H1 (cell line): ENCODE measurements at regions not wholly inside any gene's neighbourhood (a gene's known extent, or its start where the extent isn't known, plus 50 kb on each side); places are given as distances from the start of the nearest gene placed in this dataset.
A peak's percentile ranks its signal among the peaks of the same experiment; 100 is the strongest.

Source experiments
- CTCF ChIA-PET: fragments of 300-600 bp; sonication (Branson Sonifier 250); formaldehyde crosslinking; loops from one replicate; lab custom pipeline; 2021; ENCODE audit not compliant: partially characterized antibody; lab: Charles Lee
- POLR2A ChIA-PET: fragments of 300-600 bp; sonication (Branson Sonifier 250); formaldehyde crosslinking; loops from one replicate; lab custom pipeline; 2021; ENCODE audit warnings: inconsistent platforms; ENCODE audit not compliant: partially characterized antibody; lab: Charles Lee
- DNase-seq, 2 experiments: peaks; one replicate each; pipeline versions ENCODE4 v3.0.0 to v3.0.0-alpha.2; 2010 to 2022; ENCODE audit warnings: low spot score in 2 of 2, low read depth in 1 of 2, mixed read lengths in 1 of 2
- FAIRE-seq: peaks from 2 replicates; lab custom pipeline; 2011; peaks lifted over from hg19 to GRCh38; lab: Jason Lieb, UNC
- H2AFZ ChIP-seq: 2 replicates; pipeline ENCODE4 v1.8.1; 2012; ENCODE audit warnings: low read length, inconsistent platforms
- H2AK5ac ChIP-seq: 2 replicates; pipeline ENCODE4 v1.6.1; 2013; ENCODE audit warnings: low read depth, low read length
- H2BK120ac ChIP-seq: replicated peaks from 2 replicates; pipeline ENCODE3; 2013; ENCODE audit warnings: low read depth, low read length, inconsistent platforms
- H2BK12ac ChIP-seq: 2 replicates; pipeline ENCODE4 v1.6.1; 2013; ENCODE audit warnings: low read depth, low read length
- H2BK15ac ChIP-seq: 2 replicates; pipeline ENCODE4 v1.6.1; 2013; ENCODE audit warnings: low read length
- H2BK20ac ChIP-seq: 2 replicates; pipeline ENCODE4 v1.6.1; 2013; ENCODE audit warnings: low read length
- H2BK5ac ChIP-seq: 2 replicates; pipeline ENCODE4 v1.6.1; 2013; ENCODE audit warnings: low read depth, low read length
- H3K14ac ChIP-seq: 2 replicates; pipeline ENCODE4 v1.6.1; 2013; ENCODE audit warnings: inconsistent platforms; ENCODE audit not compliant: insufficient read length
- H3K18ac ChIP-seq: 2 replicates; pipeline ENCODE4 v1.6.1; 2013; ENCODE audit warnings: low read length; ENCODE audit errors: extremely low read depth
- H3K23ac ChIP-seq: 2 replicates; pipeline ENCODE4 v1.6.1; 2013; ENCODE audit warnings: inconsistent platforms; ENCODE audit not compliant: insufficient read length
- H3K23me2 ChIP-seq: 2 replicates; pipeline ENCODE4 v1.6.1; 2013; ENCODE audit warnings: low read depth, low read length
- H3K27ac ChIP-seq: 2 replicates; pipeline ENCODE4 v1.6.1; 2011; ENCODE audit warnings: low read depth, low read length, inconsistent platforms
- H3K27me3 ChIP-seq, 4 experiments: replicated peaks in 1 of 4; 1 replicate in 1 of 4; 2 replicates in 3 of 4; pipeline versions ENCODE4 v1.6.1 to v1.8.1; 2011 to 2013; ENCODE audit warnings: low read length in 3 of 4, mild to moderate bottlenecking in 3 of 4, inconsistent platforms in 2 of 4, mixed read lengths in 2 of 4, moderate library complexity in 1 of 4; ENCODE audit not compliant: control insufficient read depth in 3 of 4, insufficient read depth in 3 of 4; ENCODE audit errors: extremely low read depth in 1 of 4
- H3K36me3 ChIP-seq, 4 experiments: 2 replicates each; pipeline versions ENCODE4 v1.6.1 to v1.8.1; 2011 to 2013; ENCODE audit warnings: mild to moderate bottlenecking in 4 of 4, low read length in 3 of 4, moderate library complexity in 2 of 4, control low read depth in 1 of 4, inconsistent platforms in 1 of 4; ENCODE audit not compliant: insufficient read depth in 4 of 4, control insufficient read depth in 2 of 4
- H3K4ac ChIP-seq: replicated peaks from 2 replicates; pipeline ENCODE3; 2013; ENCODE audit warnings: low read length, low read depth, mixed read lengths, inconsistent platforms; ENCODE audit not compliant: insufficient read length
- H3K4me1 ChIP-seq, 4 experiments: replicated peaks in 1 of 4; 1 replicate in 1 of 4; 2 replicates in 3 of 4; pipeline versions ENCODE4 v1.6.1 to v1.8.1; 2011 to 2013; ENCODE audit warnings: low read length in 3 of 4, inconsistent platforms in 2 of 4, mixed read lengths in 1 of 4; ENCODE audit not compliant: insufficient read depth in 4 of 4, control insufficient read depth in 3 of 4
- H3K4me2 ChIP-seq, 2 experiments: 2 replicates each; pipeline versions ENCODE4 v1.6.1 to v1.8.1; 2011 to 2013; ENCODE audit warnings: low read depth in 2 of 2, low read length in 2 of 2, control low read depth in 1 of 2, inconsistent platforms in 1 of 2, mild to moderate bottlenecking in 1 of 2; ENCODE audit not compliant: insufficient read depth in 1 of 2
- H3K4me3 ChIP-seq, 4 experiments: fragments of 200-600, 300-600 bp in 1 of 4; sonication (generic), shearing (Covaris generic), sonication (Bioruptor Twin) in 1 of 4; 2 replicates each; pipeline versions ENCODE4 v1.5.1 to v1.8.1; 2011 to 2016; ENCODE audit warnings: low read length in 4 of 4, low read depth in 3 of 4, control low read depth in 2 of 4, inconsistent platforms in 2 of 4, mild to moderate bottlenecking in 2 of 4, mixed read lengths in 1 of 4, moderate library complexity in 1 of 4; ENCODE audit not compliant: insufficient read depth in 2 of 4; ENCODE audit errors: extremely low read depth in 1 of 4
- H3K56ac ChIP-seq: replicated peaks from 2 replicates; pipeline ENCODE3; 2013; ENCODE audit warnings: low read depth, mild to moderate bottlenecking, mixed read lengths, low read length, inconsistent platforms; ENCODE audit not compliant: insufficient read length
- H3K79me1 ChIP-seq: 2 replicates; pipeline ENCODE4 v1.6.1; 2013; ENCODE audit warnings: low read depth, low read length, control low read depth
- H3K79me2 ChIP-seq, 2 experiments: 2 replicates each; pipeline versions ENCODE4 v1.6.1 to v1.8.1; 2012 to 2013; ENCODE audit warnings: low read length in 2 of 2, mild to moderate bottlenecking in 2 of 2, inconsistent platforms in 1 of 2; ENCODE audit not compliant: insufficient read depth in 2 of 2, control insufficient read depth in 1 of 2
- H3K9ac ChIP-seq, 4 experiments: replicated peaks in 1 of 4; 1 replicate in 1 of 4; 2 replicates in 3 of 4; pipeline versions ENCODE4 v1.6.1 to v1.8.1; 2011 to 2013; ENCODE audit warnings: low read depth in 3 of 4, low read length in 3 of 4, control low read depth in 2 of 4, mild to moderate bottlenecking in 2 of 4, moderate library complexity in 2 of 4, inconsistent platforms in 1 of 4; ENCODE audit errors: extremely low read depth in 1 of 4
- H3K9me3 ChIP-seq, 2 experiments: 2 replicates each; pipeline versions ENCODE4 v1.6.1 to v1.8.1; 2012 to 2013; ENCODE audit warnings: mild to moderate bottlenecking in 2 of 2, moderate library complexity in 2 of 2, control low read depth in 1 of 2, inconsistent platforms in 1 of 2, low read depth in 1 of 2, low read length in 1 of 2, mixed read lengths in 1 of 2; ENCODE audit not compliant: insufficient read depth in 2 of 2
- H4K20me1 ChIP-seq, 2 experiments: replicated peaks in 1 of 2; 2 replicates each; pipeline versions ENCODE3 to v1.8.1; 2011 to 2013; ENCODE audit warnings: inconsistent platforms in 2 of 2, low read length in 2 of 2, mild to moderate bottlenecking in 1 of 2; ENCODE audit not compliant: insufficient read depth in 2 of 2, control insufficient read depth in 1 of 2
- H4K5ac ChIP-seq: 2 replicates; pipeline ENCODE4 v1.6.1; 2013; ENCODE audit warnings: low read length, low read depth, mixed read lengths, inconsistent platforms; ENCODE audit not compliant: insufficient read length
- H4K8ac ChIP-seq: 2 replicates; pipeline ENCODE4 v1.8.0; 2013; ENCODE audit warnings: mild to moderate bottlenecking, moderate library complexity, low read length, inconsistent platforms; ENCODE audit not compliant: insufficient read depth; ENCODE audit errors: extremely low read depth
- H4K91ac ChIP-seq: replicated peaks from 2 replicates; pipeline ENCODE3; 2013; ENCODE audit warnings: low read length, mixed read lengths, inconsistent platforms; ENCODE audit not compliant: insufficient read length
- CBX5 ChIP-seq: fragments of 300-800, 300-1000 bp; sonication (generic); IDR thresholded peaks from 2 replicates; pipeline ENCODE4 v1.7.1; 2016; ENCODE audit warnings: antibody characterized with exemption, low read length, low read depth
- CTBP2 ChIP-seq: IDR thresholded peaks from 2 replicates; pipeline ENCODE4 v1.7.0; 2011; ENCODE audit warnings: borderline replicate concordance, mild to moderate bottlenecking, moderate library complexity, mixed read lengths, low read length; ENCODE audit not compliant: insufficient read depth, insufficient read length
- EGR1 ChIP-seq: IDR thresholded peaks from 2 replicates; pipeline ENCODE4 v1.6.1; 2011; ENCODE audit warnings: low read depth, low read length, borderline replicate concordance
- FOSL1 ChIP-seq: IDR thresholded peaks from 2 replicates; pipeline ENCODE4 v1.6.1; 2011; ENCODE audit warnings: mild to moderate bottlenecking, low read depth, low read length, moderate library complexity; ENCODE audit not compliant: insufficient read depth
- GABPA ChIP-seq: IDR thresholded peaks from 2 replicates; pipeline ENCODE4 v1.6.1; 2011; ENCODE audit warnings: mild to moderate bottlenecking, low read length, moderate library complexity, borderline replicate concordance; ENCODE audit not compliant: insufficient read depth
- HDAC2 ChIP-seq, 2 experiments: fragments of 300-600 bp in 1 of 2; sonication (generic) in 1 of 2; IDR thresholded peaks; 2 replicates each; pipeline ENCODE4 v1.6.1; 2011 to 2012; ENCODE audit warnings: low read depth in 2 of 2, low read length in 2 of 2, mild to moderate bottlenecking in 2 of 2, moderate library complexity in 2 of 2, borderline replicate concordance in 1 of 2, inconsistent platforms in 1 of 2
- POLR2A ChIP-seq, 2 experiments: IDR thresholded peaks; 1 replicate in 1 of 2; 2 replicates in 1 of 2; pipeline ENCODE4 v1.6.1; 2011; ENCODE audit warnings: low read depth in 2 of 2, low read length in 2 of 2, mild to moderate bottlenecking in 2 of 2; ENCODE audit errors: control extremely low read depth in 1 of 2
- RBBP5 ChIP-seq: IDR thresholded peaks from 2 replicates; pipeline ENCODE4 v1.7.1; 2012; ENCODE audit warnings: low read depth, mild to moderate bottlenecking, inconsistent platforms, low read length, moderate library complexity, borderline replicate concordance
- SAP30 ChIP-seq: fragments of 300-600 bp; sonication (generic); IDR thresholded peaks from 2 replicates; pipeline ENCODE4 v1.7.1; 2012; ENCODE audit warnings: low read length, moderate library complexity, mild to moderate bottlenecking, inconsistent platforms; ENCODE audit not compliant: insufficient read depth, insufficient replicate concordance
- SIN3A ChIP-seq, 2 experiments: IDR thresholded peaks in 1 of 2; conservative IDR thresholded peaks in 1 of 2; 2 replicates each; pipeline ENCODE4 v1.6.1; 2011 to 2012; ENCODE audit warnings: low read length in 2 of 2, improper control_type of control experiment in 1 of 2, low read depth in 1 of 2, mild to moderate bottlenecking in 1 of 2
- SIX5 ChIP-seq: IDR thresholded peaks from 2 replicates; pipeline ENCODE4 v1.6.1; 2011; ENCODE audit warnings: mild to moderate bottlenecking, low read depth, low read length
- YY1 ChIP-seq: IDR thresholded peaks from 2 replicates; pipeline ENCODE4 v1.6.1; 2011; ENCODE audit warnings: low read depth, mild to moderate bottlenecking, low read length
- WGBS, 2 experiments: shearing (Covaris generic) in 1 of 2; methylation state at CpG; one replicate each; pipeline versions ENCODE4 v1.1.6 to v1.1.7; 2013 to 2015; ENCODE audit warnings: low lambda C conversion rate in 2 of 2, mixed read lengths in 2 of 2, inconsistent platforms in 1 of 2, low coverage in 1 of 2, missing lambda C conversion rate in 1 of 2; ENCODE audit not compliant: insufficient replicate concordance in 2 of 2, insufficient coverage in 1 of 2, insufficient read length in 1 of 2; ENCODE audit errors: extremely low coverage in 1 of 2, missing lambda C conversion rate in 1 of 2; 5-methylcytosine and 5-hydroxymethylcytosine counted together
- TF ChIP-seq, protein P1 (sequence below): IDR thresholded peaks from 2 replicates; pipeline ENCODE4 v1.6.1; 2011; ENCODE audit warnings: low read length, improper control_type of control experiment

DNA sequence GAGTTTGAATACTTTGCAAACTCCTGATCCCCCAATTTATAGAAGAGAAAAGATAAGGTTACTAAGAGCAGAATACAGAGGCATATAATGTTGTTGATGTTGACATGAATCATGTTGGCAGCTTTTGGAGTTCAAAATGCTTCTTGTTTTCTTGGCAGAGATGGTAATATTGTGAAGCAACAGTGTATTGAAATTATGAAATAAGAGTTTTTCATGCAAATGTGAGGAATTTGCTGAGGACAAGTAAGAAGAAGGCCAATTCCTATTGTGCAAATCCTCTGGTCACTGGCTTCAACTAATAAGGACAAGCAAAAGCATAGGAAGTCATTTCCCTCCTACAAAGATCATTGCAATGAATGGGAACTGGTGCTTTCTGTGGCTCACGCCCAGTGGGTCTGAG is 126.9 kb upstream of the CHL1 start:
- ChIA-PET CTCF (no interaction called here), POLR2A (no interaction called here)
- Histone ChIP-seq H3K79me2 (no peaks in the 10 kb centered on the region), H3K4me1 (peaks cover 0 to 5% (median under 1%) of the 10 kb centered on the region in 4 experiments; a peak in 2 of 7 replicates), H3K27me3 (no peaks in the 10 kb centered on the region), H3K23me2 (no peaks in the 10 kb centered on the region), H4K91ac (no peak overlapping the region), H3K36me3 (no peaks in the 10 kb centered on the region), H2AFZ (no peak overlapping the region), H3K18ac (no peak overlapping the region), H3K79me1 (no peaks in the 10 kb centered on the region), H3K56ac (no peak overlapping the region), H2AK5ac (no peak overlapping the region), H3K9ac (peak overlapping the region in 1 of 4 experiments; percentile 34; a peak in 1 of 7 replicates), H3K27ac (no peak overlapping the region), H3K4me3 (no peak overlapping the region), H3K4ac (no peak overlapping the region), H3K9me3 (no peaks in the 10 kb centered on the region), H4K5ac (no peak overlapping the region), H2BK15ac (no peak overlapping the region), H2BK120ac (no peak overlapping the region), H3K4me2 (no peak overlapping the region), H3K14ac (no peak overlapping the region), H2BK12ac (no peak overlapping the region), H4K20me1 (no peaks in the 10 kb centered on the region), H2BK5ac (no peak overlapping the region), H4K8ac (no peak overlapping the region), H2BK20ac (no peak overlapping the region), H3K23ac (no peak overlapping the region)
- FAIRE-seq (no peak), DNase-seq (no peak)
- 94% methylated on average over 1 of the region's 1 CpG; no CpG with 5 or more reads in 1 of the 2 experiments for WGBS, 2 experiments
- no peak for TF ChIP-seq GABPA
- no peak for TF ChIP-seq CBX5
- TF ChIP-seq RBBP5: no peak
- no peak for TF ChIP-seq SIX5
- TF ChIP-seq SAP30: no peak
- TF ChIP-seq, protein P1, sequence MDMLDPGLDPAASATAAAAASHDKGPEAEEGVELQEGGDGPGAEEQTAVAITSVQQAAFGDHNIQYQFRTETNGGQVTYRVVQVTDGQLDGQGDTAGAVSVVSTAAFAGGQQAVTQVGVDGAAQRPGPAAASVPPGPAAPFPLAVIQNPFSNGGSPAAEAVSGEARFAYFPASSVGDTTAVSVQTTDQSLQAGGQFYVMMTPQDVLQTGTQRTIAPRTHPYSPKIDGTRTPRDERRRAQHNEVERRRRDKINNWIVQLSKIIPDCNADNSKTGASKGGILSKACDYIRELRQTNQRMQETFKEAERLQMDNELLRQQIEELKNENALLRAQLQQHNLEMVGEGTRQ: no peak
- TF ChIP-seq HDAC2 (IDR thresholded peaks at IDR 0.05; ENCODE audit: borderline replicate concordance in 1 of 2, low read depth in 2 of 2, low read length in 2 of 2): no peak
- TF ChIP-seq YY1: no peak
- no peak for TF ChIP-seq EGR1
- no peak for TF ChIP-seq SIN3A (conservative IDR thresholded peaks at IDR 0.05 in 1 of 2, IDR thresholded peaks at IDR 0.05 in 1 of 2; ENCODE audit: low read depth in 1 of 2, low read length in 2 of 2)
- no peak for TF ChIP-seq FOSL1
- TF ChIP-seq POLR2A (IDR thresholded peaks at IDR 0.05; ENCODE audit: control extremely low read depth in 1 of 2, low read depth in 2 of 2, low read length in 2 of 2): no peak
- TF ChIP-seq CTBP2: no peak
